ENCODE measurements at regions not wholly inside any gene's neighbourhood (a gene's known extent, or its start where the extent isn't known, plus 50 kb on each side); places are given as distances from the start of the nearest gene placed in this dataset.

- no peak for TF ChIP-seq CTCF (conservative IDR thresholded peaks at IDR 0.05; ENCODE audit: low read depth, low read length)
- no peak for TF ChIP-seq EZH2 (IDR thresholded peaks at IDR 0.05; ENCODE audit: low read length, unreplicated experiment)
These were observed 276.2 kb downstream of the ASXL3 start for GRCh38 chr18:33854086-33854826.
